WERI-Rb-1 (cell line): ENCODE measurements at regions not wholly inside any gene's neighbourhood (a gene's known extent, or its start where the extent isn't known, plus 50 kb on each side); places are given as distances from the start of the nearest gene placed in this dataset.

Experiments
- DNase-seq: peaks from one replicate; pipeline ENCODE4 v3.0.0-alpha.2; 2020
- H3K27ac ChIP-seq: fragments of 250-450 bp; sonication (Bioruptor Pico); 2 replicates; pipeline ENCODE4 v1.5.1; 2020; ENCODE audit warnings: mild to moderate bottlenecking, moderate library complexity
- H3K27me3 ChIP-seq: fragments of 250-450 bp; sonication (Bioruptor Pico); 2 replicates; pipeline ENCODE4 v1.5.1; 2021; ENCODE audit warnings: mild to moderate bottlenecking, low read depth, moderate library complexity; ENCODE audit not compliant: insufficient read depth, severe bottlenecking
- H3K36me3 ChIP-seq: fragments of 250-450 bp; sonication (Bioruptor Pico); 2 replicates; pipeline ENCODE4 v1.5.1; 2020; ENCODE audit warnings: mild to moderate bottlenecking, moderate library complexity
- H3K4me3 ChIP-seq: 2 replicates; pipeline ENCODE4 v1.5.1; 2011; ENCODE audit warnings: low read depth, mild to moderate bottlenecking, control low read depth, low read length
- H3K9me3 ChIP-seq: fragments of 250-450 bp; sonication (Bioruptor Pico); 2 replicates; pipeline ENCODE4 v1.5.1; 2021; ENCODE audit warnings: mild to moderate bottlenecking, moderate library complexity; ENCODE audit not compliant: severe bottlenecking
- CTCF ChIP-seq: IDR thresholded peaks from 2 replicates; pipeline ENCODE4 v1.5.1; 2011; ENCODE audit warnings: low read depth, mild to moderate bottlenecking, control low read depth, inconsistent platforms, low read length

GRCh38 chr18:77879829-77880228 lies 630.2 kb downstream of the GALR1 start:
- DNase-seq: no peak
- no peaks in the 10 kb centered on the region for H3K36me3 ChIP-seq
- no peaks in the 10 kb centered on the region for H3K27me3 ChIP-seq
- H3K9me3 ChIP-seq: no peaks in the 10 kb centered on the region
- TF ChIP-seq CTCF: no peak
- H3K27ac ChIP-seq: no peak overlapping the region
- H3K4me3 ChIP-seq: no peak overlapping the region

- H3K9me3 ChIP-seq: no peaks in the 10 kb centered on the region
- no peak for TF ChIP-seq CTCF
- no peaks in the 10 kb centered on the region for H3K36me3 ChIP-seq
- no peaks in the 10 kb centered on the region for H3K27me3 ChIP-seq
- no peak overlapping the region for H3K27ac ChIP-seq
- no peak for DNase-seq
- H3K4me3 ChIP-seq: no peak overlapping the region
Measured at GRCh38 chr18:77884454-77884853, 634.8 kb downstream of the GALR1 start.

DNA sequence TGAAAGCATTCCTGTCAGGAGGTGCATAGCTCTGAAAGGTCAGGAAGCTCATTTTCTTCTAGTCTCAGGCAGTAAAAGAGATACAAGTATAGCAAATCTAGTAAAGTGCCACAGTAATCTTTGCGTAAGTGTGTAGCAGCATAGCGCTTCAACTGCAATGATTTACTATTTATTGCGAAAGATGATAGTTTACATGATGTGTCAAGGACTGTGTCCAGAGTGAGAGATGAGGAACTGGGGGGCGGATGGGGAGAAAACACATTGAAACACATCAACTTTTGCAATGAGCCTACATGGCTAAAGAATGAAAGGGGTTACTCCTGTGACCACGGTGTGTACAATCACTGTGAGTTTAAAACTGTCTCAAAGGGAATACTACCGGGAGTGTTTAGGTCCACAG lies 644.4 kb downstream of the GALR1 start:
- H3K27me3 ChIP-seq: no peaks in the 10 kb centered on the region
- DNase-seq: no peak
- no peaks in the 10 kb centered on the region for H3K36me3 ChIP-seq
- no peak overlapping the region for H3K4me3 ChIP-seq
- no peak for TF ChIP-seq CTCF
- no peaks in the 10 kb centered on the region for H3K9me3 ChIP-seq
- H3K27ac ChIP-seq: no peak overlapping the region

- no peaks in the 10 kb centered on the region for H3K27me3 ChIP-seq
- no peaks in the 10 kb centered on the region for H3K9me3 ChIP-seq
- no peak overlapping the region for H3K27ac ChIP-seq
- TF ChIP-seq CTCF: no peak
- H3K4me3 ChIP-seq: no peak overlapping the region
- DNase-seq: no peak
- H3K36me3 ChIP-seq: no peaks in the 10 kb centered on the region
Measured at GRCh38 chr18:77895250-77895649, 645.6 kb downstream of the GALR1 start.

GRCh38 chr18:77896586-77897252 lies 647.1 kb downstream of the GALR1 start:
- Histone ChIP-seq H3K36me3 (no peaks in the 10 kb centered on the region), H3K27me3 (no peaks in the 10 kb centered on the region), H3K27ac (no peak overlapping the region), H3K9me3 (no peaks in the 10 kb centered on the region), H3K4me3 (no peak overlapping the region)
- no peak for DNase-seq
- TF ChIP-seq CTCF: no peak

- H3K27me3 ChIP-seq: no peaks in the 10 kb centered on the region
- TF ChIP-seq CTCF: no peak
- no peaks in the 10 kb centered on the region for H3K9me3 ChIP-seq
- no peak overlapping the region for H3K27ac ChIP-seq
- no peak overlapping the region for H3K4me3 ChIP-seq
- no peaks in the 10 kb centered on the region for H3K36me3 ChIP-seq
- DNase-seq: no peak
Measured at GRCh38 chr18:77897606-77898005, 648.0 kb downstream of the GALR1 start.
